DND-41 (cell line): ENCODE measurements at regions not wholly inside any gene's neighbourhood (a gene's known extent, or its start where the extent isn't known, plus 50 kb on each side); places are given as distances from the start of the nearest gene placed in this dataset.

ENCODE experiments used
- EZH2 ChIP-seq: IDR thresholded peaks from 3 replicates; pipeline ENCODE4 v1.6.1; 2012; ENCODE audit warnings: borderline replicate concordance, low read depth, mild to moderate bottlenecking, moderate library complexity, low read length, inconsistent platforms; ENCODE audit not compliant: severe bottlenecking
- TF ChIP-seq, protein P1 (sequence below): IDR thresholded peaks from 2 replicates; pipeline ENCODE4 v1.5.1; 2012; ENCODE audit warnings: borderline replicate concordance, low read length, moderate library complexity, mild to moderate bottlenecking; ENCODE audit not compliant: poor library complexity, severe bottlenecking; ENCODE audit errors: extremely low read depth

DNA sequence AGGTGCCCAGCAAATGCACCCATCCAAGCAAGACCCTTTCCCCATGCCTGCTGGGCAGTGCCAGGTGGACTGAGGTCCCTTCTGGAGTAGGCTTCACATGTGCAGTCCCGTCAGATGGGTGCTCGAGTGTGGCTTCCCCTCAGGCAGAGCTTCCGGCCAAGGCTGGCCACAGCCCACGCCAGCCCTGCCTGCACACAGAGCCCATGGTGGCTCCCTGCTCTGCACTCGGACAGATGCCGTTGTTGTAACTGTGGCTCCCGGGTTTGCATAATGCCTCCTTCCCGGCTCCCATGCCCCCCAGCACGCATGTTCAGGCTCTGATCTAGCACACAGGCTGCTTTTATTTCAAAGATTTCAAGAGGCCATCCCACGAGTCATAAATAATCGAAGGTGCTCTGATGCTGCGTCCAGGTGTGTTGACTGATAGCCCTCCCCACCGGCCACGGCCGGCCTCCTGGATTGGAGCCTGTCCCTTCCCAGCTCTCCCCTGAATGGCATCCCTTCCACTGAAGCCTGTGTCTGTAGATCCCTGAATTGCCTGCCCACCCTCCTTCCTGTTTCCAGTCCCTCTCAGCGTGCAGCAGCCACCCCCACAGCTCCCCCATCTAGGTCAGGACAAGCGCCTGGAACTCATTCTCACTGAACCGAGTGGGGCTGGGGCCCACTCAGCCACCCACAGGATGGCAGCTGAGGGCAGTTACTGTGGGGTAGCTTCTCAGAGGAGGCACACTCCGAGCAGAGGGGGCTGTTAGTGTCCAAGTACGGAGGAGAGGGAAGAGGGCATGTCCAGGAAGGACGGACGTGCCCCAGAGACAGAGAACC, 100.0 kb upstream of the LINGO1 start:
- TF ChIP-seq, protein P1, sequence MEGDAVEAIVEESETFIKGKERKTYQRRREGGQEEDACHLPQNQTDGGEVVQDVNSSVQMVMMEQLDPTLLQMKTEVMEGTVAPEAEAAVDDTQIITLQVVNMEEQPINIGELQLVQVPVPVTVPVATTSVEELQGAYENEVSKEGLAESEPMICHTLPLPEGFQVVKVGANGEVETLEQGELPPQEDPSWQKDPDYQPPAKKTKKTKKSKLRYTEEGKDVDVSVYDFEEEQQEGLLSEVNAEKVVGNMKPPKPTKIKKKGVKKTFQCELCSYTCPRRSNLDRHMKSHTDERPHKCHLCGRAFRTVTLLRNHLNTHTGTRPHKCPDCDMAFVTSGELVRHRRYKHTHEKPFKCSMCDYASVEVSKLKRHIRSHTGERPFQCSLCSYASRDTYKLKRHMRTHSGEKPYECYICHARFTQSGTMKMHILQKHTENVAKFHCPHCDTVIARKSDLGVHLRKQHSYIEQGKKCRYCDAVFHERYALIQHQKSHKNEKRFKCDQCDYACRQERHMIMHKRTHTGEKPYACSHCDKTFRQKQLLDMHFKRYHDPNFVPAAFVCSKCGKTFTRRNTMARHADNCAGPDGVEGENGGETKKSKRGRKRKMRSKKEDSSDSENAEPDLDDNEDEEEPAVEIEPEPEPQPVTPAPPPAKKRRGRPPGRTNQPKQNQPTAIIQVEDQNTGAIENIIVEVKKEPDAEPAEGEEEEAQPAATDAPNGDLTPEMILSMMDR: no peak
- no peak for TF ChIP-seq EZH2
